Activated T-helper 9 cell treated with anti-CD3 and anti-CD28 coated beads, Interleukin-2, amount 50 U/mL, for 16 hours (primary cell): ENCODE measurements at regions not wholly inside any gene's neighbourhood (a gene's known extent, or its start where the extent isn't known, plus 50 kb on each side); places are given as distances from the start of the nearest gene placed in this dataset.
"Not testable (repeated sequence)": the region's sequence is repeated elsewhere in the genome, so short reads cannot be mapped to it uniquely, and the experiment has no call there.

ENCODE experiments used
- DNase-seq: peaks from one replicate; pipeline ENCODE4 v3.0.0-alpha.2; 2020; ENCODE audit warnings: low read depth

DNA sequence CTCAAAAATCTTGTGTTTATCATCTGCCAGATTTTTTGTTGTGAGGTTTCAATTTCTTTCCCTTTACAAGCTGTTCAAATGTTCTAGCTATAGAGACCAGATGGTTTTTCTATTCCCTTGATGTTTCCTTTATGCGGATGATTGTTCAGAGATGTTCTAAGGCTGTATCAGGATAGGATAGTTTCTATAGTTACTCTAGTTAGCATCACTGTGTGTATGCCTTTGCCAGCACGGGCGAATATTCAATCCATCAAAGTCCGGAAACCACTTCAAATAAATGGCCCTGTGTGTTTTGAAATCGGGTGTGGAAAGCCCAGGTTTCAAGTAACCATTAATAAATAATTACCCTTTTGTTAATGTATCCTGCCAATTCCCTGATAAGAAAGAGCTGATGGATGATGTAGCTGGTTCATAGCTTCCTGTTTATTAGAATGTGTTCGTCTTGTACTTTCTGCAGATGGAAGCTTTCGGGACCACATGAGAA is 149.8 kb upstream of the PRKCQ start:
- DNase-seq: no peak

DNA sequence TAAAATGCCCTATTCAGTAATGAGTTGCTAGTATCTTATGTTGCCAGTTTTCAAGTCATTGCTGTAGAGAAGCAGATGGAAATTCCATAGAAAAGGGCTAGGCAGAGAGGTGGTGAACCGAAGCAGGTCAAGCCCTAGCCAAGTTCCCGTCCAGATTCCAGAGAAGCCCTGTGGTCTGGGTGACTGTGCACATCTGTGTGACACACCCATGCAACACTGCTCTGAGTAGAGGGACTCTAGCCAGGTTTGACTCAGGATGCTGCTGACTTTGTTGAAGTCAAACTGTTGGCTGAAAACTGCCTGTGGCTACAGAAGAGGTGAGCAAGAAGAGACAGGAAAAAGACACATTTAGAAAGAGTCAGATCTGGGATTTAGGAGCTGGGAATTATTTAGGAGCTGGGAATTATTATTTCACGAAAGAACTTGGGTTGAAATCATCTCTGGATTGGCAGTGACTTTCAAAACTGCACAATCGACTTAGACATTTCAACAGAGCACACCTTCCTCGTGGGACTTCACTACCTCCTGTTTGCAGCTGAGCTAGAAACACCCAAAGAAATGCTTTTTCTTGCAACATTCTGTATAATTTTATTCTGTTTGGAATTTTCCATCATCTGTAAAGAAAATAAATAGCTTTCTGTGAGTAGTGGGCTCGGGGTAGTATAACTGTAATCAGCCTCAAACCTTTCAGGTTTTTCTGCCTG is 149.1 kb upstream of the PRKCQ start:
- DNase-seq: no peak

DNA sequence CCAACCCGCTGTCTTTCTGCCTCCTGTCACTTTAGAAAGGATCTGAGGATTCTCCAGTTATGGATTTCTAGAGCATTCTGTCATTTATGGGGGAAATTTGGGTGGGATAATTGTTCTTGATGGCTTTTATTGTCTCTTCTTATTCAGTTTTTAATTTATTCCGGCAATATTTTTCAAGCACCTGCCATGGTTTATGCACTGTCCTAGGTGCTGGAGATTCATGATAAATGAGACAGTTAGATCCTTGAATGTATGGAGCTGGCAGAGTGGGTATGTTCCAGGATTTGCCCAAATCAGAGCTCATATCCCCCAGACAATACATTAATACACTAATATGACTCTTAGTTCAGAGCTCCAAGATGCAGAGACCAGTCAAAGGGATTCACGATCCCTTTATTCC is 146.8 kb upstream of the PRKCQ start:
- no peak for DNase-seq

- no peak for DNase-seq
Measured at GRCh38 chr10:6722616-6723004, 142.5 kb upstream of the PRKCQ start.

DNA sequence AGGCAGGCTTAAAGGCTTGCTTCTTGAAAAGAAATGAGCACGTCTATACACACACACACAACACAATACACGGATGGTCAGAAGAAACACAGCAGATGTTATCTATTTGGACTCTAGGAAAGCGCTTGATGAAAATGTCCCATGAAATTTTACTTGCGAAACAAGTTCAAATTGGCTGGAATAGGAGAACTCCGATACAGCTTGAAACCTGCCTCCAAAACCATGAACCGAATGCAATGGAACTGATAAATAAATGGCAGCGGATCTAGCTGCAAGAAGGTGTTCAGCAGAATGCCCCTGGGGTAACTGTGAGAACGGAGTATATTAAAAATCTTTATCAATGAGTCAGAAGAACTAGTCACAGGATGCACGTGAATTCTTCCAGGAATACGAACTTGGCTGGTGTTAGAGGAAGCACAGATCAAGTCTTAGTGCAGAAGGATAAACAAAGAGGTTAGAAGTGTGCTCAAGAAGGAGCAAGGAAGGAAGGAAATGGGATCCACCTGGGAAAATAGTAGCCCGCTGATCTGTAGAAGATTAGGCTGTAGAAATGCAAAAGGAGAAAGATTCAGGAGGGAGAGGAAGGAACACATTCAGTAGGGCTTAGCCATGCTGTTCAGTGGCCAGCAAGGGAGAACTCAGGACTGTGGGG is 142.0 kb upstream of the PRKCQ start:
- no peak for DNase-seq

DNA sequence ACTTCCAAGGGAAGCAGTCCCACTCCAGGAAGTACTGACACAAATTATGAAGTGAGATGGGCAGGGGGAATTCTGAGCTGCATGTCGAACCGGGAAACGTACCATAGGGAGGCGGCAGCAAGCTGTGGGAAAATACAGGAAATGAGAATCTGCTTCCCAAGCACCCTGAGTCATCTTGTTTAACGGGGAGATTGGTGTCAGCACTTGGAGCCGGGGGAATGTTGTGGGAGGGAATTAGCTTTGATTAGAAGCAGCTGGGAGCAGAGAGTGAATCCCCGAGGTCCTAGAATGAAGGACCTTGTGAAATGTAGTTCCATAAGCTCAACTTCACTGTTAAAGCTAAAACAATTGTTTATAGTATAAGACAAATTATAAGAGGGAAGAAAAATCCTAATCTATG is 141.4 kb upstream of the PRKCQ start:
- DNase-seq: no peak

DNA sequence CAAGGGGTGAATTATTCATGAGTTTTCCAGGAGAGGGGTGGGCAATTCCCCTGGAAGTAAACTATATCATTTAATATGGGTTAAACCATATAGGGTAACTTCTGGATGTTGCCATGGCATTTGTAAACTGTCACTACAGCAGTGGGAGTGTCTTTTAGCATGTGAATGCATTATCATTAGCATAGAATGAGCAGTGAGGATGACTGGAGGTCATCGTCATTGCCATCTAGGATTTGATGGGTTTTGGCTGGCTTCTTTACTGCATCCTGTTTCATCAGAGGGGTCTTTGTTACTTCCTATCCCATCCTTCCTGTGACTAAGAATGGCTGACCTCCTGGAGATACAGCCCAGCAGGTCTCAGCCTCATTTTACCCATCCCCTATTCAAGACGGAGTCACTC is 139.5 kb upstream of the PRKCQ start:
- no peak for DNase-seq

DNA sequence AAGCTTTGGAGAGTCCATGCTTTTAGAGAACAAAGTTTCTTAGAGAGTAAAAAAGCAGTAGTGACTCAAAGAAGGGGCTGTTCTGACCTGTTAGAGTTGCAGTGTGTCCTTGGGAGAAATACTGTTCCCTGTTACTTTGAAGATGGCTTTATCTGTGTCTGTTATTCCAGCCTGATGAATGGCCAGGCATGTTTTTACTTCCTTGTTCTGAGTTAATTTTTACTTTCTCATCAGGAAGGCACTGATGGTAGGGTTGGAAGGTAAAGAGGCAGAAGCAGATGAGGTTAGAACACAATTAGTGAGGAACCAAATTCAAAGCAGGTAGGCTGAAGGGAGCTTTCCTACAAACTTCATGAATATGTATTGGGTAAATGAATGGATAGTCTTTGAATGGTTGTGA is 138.5 kb upstream of the PRKCQ start:
- no peak for DNase-seq

GRCh38 chr10:6716516-6716915 is 136.4 kb upstream of the PRKCQ start:
- DNase-seq: no peak

GRCh38 chr10:6713716-6714115 is 133.6 kb upstream of the PRKCQ start:
- DNase-seq: no peak

DNA sequence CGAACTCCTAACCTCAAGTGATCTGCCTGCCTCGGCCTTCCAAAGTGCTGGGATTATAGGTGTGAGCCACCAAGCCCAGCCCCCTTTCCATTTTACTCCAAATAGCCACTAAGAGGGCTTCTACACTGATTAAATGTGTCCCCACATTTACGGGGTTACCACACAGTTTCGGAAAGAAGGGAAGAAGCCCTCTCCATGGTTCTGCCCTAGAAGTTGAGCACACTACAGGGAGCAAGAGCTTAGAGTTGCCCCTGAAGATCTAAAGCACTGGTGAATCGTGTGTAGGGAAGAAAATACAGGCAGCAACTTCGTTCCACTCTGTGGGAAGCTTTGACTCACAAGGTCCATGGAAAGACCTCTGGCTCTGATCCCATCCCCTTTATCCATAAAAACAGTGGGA is 133.0 kb upstream of the PRKCQ start:
- no peak for DNase-seq

DNA sequence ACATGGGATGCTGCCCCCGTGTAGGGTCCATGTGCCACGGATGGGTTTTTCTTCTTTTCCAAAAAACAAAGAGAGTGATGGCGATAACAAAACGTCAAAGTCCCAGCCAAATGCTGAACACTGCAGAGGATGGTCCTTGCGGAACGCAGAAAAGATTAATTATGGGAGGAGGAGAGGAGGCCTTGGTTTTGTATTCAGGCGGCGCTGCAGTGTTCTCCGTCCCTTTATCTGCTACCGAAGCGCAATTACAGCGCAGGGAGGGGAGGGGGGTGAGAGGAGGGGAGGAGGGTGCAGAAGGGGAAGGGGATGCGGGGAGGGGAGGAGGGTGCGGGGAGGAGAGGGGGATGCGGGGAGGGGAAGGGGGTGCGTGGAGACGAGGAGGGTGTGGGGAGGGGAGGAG is 131.8 kb upstream of the PRKCQ start:
- no peak for DNase-seq

DNA sequence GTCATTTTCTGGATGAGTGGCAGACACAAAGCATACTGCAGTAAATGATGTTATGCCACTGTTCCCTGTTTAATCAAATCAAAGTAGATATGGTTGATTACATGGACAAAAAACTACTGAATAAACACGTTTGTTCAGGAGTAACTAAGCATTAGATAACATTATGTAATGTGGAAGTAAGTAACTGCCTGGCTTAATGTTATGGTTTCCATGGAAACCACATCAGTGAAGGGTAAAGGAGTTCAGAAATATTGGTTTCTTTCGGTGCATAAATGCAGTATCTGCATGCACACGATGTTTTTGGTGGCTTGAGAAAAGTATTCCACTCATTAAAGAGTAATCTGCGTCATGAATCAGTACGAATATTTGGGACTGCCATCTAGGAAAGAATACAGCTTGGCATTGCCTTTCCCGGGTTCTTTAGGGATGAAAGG is 131.3 kb upstream of the PRKCQ start:
- no peak for DNase-seq

- no peak for DNase-seq
Measured at GRCh38 chr10:6707352-6707751, 127.3 kb upstream of the PRKCQ start.

DNA sequence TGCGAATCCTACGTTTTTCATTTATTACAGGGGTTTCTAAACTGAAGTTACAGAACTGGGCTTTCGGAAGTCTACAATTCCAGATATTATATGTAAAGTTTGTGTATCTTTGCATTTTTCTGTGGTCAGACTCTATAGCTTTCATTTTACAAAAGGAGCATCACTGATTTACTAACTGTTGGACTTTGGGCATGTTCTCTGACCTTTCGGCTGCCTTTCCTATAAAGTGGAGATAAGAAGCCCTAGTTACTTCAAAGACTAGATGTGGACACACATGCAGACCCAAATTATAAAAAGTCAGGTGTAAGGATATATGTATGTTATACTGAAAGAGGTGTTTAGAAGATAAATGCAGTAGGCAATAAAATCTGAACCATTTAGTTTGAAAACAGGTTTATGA is 126.6 kb upstream of the PRKCQ start:
- no peak for DNase-seq

GRCh38 chr10:6704896-6705295 is 124.8 kb upstream of the PRKCQ start:
- no peak for DNase-seq

DNA sequence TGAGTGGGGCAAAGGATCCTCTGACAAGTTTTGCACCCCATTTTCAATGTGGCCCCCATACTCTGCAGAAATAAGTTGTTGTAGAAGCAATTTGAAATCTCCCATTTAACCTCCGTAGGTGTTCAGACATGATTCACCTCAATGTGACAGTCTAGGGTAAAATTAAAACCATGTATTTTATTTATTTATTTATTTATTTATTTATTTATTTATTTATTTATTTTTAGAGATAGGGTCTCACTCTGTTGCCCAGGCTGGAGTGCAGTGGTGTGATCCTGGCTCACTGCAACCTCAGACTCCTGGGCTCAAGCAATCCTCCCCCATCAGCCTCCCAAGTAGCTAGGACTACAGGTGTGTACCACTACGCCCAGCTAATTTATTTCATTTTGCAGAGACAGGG is 122.8 kb upstream of the PRKCQ start:
- not testable (repeated sequence) for DNase-seq

DNA sequence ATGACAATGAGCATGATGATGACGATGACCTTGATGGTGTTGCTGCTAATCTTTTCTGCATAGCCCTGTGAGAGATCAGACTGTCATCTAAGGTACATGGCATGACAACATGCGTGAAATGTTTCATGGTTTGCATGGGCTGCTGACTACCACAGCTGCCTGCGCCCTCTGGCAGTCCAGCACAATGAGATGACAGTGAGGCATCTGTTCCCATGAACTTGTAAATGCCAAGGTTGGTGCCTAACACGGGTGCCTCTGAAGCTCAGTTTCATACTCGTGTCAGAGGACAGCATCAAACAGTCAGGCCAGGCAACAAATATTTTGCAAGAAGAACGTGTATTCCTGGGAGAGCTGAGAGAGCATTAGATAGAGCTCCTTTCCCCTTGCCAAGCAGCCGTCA is 122.0 kb upstream of the PRKCQ start:
- DNase-seq: no peak

DNA sequence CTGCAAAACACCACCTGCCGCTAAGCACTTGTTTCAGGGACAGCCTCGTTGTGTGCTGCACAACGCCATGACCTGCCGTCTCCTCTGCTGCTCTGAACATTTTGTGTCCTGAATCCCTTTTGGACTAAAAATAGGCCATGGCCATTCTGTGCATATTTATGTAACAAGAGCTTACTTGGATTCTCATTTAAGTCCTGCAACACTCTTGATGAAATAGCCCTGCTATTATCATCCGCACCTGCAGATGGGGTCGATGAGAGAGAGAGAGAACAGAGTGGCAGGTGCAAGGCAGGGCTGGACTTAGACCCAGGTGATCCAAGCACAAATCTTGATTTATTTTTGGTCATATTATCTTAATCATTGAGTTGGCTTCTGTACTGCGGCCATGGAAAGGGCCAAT is 121.2 kb upstream of the PRKCQ start:
- no peak for DNase-seq

GRCh38 chr10:6700066-6700465 is 120.0 kb upstream of the PRKCQ start:
- no peak for DNase-seq

GRCh38 chr10:6699336-6699735 is 119.3 kb upstream of the PRKCQ start:
- no peak for DNase-seq

- no peak for DNase-seq
Measured at GRCh38 chr10:6695519-6695918, 115.4 kb upstream of the PRKCQ start.

DNA sequence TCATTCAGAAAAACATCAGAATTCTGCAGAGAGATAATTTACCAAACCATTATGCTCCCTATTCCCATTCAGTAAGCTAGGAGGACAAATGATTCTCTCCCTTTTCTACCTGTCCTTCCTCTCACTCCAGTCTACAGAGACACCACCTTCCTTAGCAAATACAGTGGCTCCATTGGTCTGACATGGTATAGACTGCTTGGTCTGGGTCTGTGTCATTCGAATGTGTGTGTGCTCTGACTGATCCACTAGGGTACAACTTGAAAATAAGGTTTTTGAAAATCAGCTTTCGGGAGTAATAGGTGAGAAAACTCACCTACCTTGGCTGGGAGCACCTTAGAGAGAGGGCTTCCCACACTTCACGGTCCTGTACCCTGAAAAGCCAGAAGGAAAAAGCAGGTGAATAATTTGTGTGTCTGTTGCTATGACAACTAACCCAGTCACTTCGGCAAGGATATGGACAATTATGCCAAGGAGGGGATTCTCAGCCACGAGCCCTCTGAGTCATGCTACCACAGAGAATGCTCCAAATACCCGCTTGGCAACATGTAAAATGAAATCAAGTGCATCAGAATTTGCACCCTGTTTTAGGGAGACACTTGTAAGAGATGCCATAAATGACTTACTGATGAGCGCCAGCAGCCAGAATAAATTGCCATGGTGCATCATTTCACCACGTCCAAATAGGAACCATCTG is 114.5 kb upstream of the PRKCQ start:
- DNase-seq: no peak
